ENCODE measurements at regions not wholly inside any gene's neighbourhood (a gene's known extent, or its start where the extent isn't known, plus 50 kb on each side); places are given as distances from the start of the nearest gene placed in this dataset.
"Not testable (repeated sequence)": the region's sequence is repeated elsewhere in the genome, so short reads cannot be mapped to it uniquely, and the experiment has no call there.

- no peak for DNase-seq
Measured at GRCh38 chr21:38115870-38116269, 140.9 kb upstream of the KCNJ15 start.

GRCh38 chr21:38119793-38120192 is 137.0 kb upstream of the KCNJ15 start:
- DNase-seq = no peak

GRCh38 chr21:38120679-38120983 is 136.2 kb upstream of the KCNJ15 start:
- DNase-seq = not testable (repeated sequence)

- DNase-seq = peak; percentile 91
Measured at GRCh38 chr21:38120984-38121855, 135.6 kb upstream of the KCNJ15 start.

GRCh38 chr21:38121888-38122720 is 134.7 kb upstream of the KCNJ15 start:
- no peak for DNase-seq

- DNase-seq = no peak
Measured at GRCh38 chr21:38123626-38124025, 133.2 kb upstream of the KCNJ15 start.

- no peak for DNase-seq
Measured at GRCh38 chr21:38126666-38127303, 130.0 kb upstream of the KCNJ15 start.

- no peak for DNase-seq
Measured at GRCh38 chr21:38129711-38130110, 127.1 kb upstream of the KCNJ15 start.

GRCh38 chr21:38133240-38133639 is 123.6 kb upstream of the KCNJ15 start:
- no peak for DNase-seq

- DNase-seq = no peak
Measured at GRCh38 chr21:38134084-38134873, 122.5 kb upstream of the KCNJ15 start.

GRCh38 chr21:38136201-38136600 is 120.6 kb upstream of the KCNJ15 start:
- no peak for DNase-seq

- DNase-seq = no peak
Measured at GRCh38 chr21:38139380-38140168, 117.2 kb upstream of the KCNJ15 start.

- no peak for DNase-seq
Measured at GRCh38 chr21:38140207-38140903, 116.4 kb upstream of the KCNJ15 start.

- DNase-seq = no peak
Measured at GRCh38 chr21:38142224-38142623, 114.6 kb upstream of the KCNJ15 start.

- DNase-seq = no peak
Measured at GRCh38 chr21:38144193-38144592, 112.6 kb upstream of the KCNJ15 start.

- DNase-seq = no peak
Measured at GRCh38 chr21:38145104-38145503, 111.7 kb upstream of the KCNJ15 start.

- DNase-seq = no peak
Measured at GRCh38 chr21:38147391-38147790, 109.4 kb upstream of the KCNJ15 start.

- DNase-seq = no peak
Measured at GRCh38 chr21:38148046-38148445, 108.7 kb upstream of the KCNJ15 start.

GRCh38 chr21:38151021-38151645 is 105.7 kb upstream of the KCNJ15 start:
- DNase-seq = no peak

- no peak for DNase-seq
Measured at GRCh38 chr21:38156200-38156599, 100.6 kb upstream of the KCNJ15 start.

GRCh38 chr21:38159355-38159754 is 97.4 kb upstream of the KCNJ15 start:
- no peak for DNase-seq
